ENCODE measurements at regions not wholly inside any gene's neighbourhood (a gene's known extent, or its start where the extent isn't known, plus 50 kb on each side); places are given as distances from the start of the nearest gene placed in this dataset.

- no peak for TF ChIP-seq EZH2 (IDR thresholded peaks at IDR 0.05)
- TF ChIP-seq POLR2AphosphoS5 (IDR thresholded peaks at IDR 0.05; ENCODE audit: borderline replicate concordance, low read depth, low read length): no peak
Observed at GRCh38 chr9:81370096-81370495, 319.3 kb downstream of the TLE1 start.
